GM11168 (cell line): ENCODE measurements at regions not wholly inside any gene's neighbourhood (a gene's known extent, or its start where the extent isn't known, plus 50 kb on each side); places are given as distances from the start of the nearest gene placed in this dataset.

Experiments
- in situ Hi-C: fragments of 300-500 bp; cut with MboI; formaldehyde crosslinking; loops from one replicate; pipeline ENCODE4 v1.12.0; 2022; ENCODE audit warnings: low sequenced_read_pairs; ENCODE audit not compliant: unreplicated experiment

DNA sequence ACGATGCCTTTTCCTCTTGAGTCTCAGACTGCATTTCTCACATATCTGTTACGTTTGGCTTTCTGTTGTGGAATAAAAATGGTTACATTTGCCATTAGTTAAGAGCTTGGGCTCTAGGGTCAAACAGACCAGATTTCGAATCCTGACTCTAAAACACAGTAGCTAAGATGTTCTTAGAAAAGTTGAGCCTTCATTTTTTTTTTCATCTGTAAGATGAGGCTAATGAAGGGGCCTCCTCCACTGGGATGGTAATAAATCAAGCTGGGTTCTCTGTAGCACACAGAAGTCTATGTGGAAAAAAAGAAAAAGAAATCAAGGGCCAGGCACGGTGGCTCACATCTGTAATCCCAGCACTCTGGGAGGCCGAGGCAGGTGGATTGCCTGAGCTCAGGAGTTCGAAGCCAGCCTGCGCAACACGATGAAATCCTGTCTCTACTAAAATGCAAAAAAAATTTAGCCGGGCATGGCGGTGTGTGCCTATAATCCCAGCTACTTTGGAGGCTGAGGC, 49.9 kb upstream of the CAPRIN1 start:
- in situ Hi-C loops = no loop called here

DNA sequence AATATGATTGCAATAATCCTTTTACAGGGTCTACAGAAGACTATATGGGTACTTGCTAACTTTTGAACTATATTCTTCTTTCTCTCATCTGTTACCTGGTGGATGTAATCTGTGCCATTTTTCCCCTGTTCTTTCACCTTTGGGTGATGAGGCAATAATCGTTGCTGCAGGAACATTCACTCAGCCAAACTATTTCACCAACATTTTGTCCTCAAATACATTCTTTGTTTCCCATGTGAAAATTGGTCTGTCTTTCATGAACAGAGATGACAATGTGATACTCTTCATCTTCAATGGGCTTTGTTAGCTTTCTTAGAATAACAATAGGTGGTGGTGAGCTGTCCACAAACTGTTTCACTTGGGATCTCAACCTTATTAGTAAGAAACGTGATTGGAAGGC, 52.1 kb upstream of the CAPRIN1 start:
- in situ Hi-C loops = loop anchor here (10.0 to 25.0 kb wide), 2 partner anchors 365 to 488 kb away; no protein-coding TSS in a partner anchor

DNA sequence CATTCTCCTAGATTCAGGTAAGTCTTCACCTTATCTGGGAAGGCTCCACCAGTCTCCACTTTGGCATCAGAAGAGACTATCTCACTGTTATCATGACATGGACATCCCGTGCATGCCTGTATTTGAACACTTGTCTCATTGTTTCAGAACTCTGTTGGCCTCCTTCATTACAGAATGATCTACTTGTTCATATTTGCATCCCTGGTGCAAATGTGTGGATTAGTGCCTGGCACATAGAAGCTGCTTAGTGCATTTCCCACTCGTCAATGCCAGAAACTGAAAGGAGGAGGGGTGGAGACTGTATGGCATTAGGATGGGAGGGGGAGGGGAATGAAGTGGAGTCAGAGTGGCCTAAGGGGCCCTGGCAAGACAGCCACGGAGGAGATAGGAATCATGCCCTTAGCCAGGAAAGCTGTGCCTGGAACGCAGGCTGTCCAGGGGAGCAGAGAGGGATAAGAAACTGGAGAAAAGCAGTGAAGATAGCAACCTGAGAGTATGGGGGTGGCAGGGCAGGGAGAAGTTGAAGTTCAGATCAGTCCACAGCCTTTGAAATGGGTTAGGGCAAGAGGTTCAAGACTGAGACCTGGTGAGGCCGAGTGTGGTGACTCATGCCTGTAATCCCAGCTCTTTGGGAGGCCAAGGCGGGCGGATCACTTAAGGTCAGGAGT, 53.8 kb upstream of the CAPRIN1 start:
- in situ Hi-C loops = loop anchor here (10.0 to 25.0 kb wide), 2 partner anchors 367 to 490 kb away; no protein-coding TSS in a partner anchor

DNA sequence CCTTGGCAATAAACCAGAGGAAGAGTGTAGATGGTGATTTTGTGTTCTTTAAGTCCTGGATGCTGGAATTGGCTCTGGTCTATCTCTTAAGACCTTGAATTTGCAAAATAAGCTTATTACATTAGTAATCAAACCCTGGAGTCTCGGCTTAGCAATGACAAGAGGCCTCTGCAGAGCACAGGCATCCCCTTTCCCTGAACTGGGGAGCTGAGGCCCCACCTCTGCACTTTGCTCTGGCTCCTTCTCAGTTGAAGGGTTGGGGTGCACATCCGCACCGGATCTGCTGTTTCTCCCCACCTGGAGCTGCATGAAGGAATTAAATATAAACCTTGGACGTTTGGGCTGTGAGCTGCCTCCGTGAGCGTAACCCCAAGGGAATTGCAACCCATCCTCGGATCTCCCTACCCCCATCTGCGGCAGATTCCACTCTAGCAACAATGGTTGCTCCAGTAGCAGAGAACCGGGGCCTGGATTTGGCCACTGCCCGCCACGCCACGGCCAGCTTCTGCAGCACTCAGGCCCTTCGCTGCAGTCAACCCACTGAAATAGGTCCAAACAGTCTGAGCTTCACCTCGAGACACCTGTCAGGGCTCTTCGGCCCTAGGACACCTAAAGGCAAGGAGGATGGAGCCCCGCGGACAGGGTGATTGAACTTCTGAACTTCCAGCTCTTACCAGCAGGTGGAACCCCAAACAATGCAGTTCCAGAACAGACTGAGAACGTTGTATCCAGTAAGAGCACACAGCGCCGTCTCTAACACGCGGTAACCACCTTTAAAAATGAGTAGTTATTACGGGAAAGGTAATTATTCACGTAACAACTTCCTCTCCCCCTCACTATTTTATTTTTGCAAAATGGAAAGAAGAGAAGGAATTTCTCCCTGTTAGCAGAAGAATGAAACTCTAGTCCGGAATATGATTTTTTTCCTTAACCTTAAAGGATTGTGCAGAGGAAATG, 54.8 kb upstream of the CAPRIN1 start:
- in situ Hi-C loops = loop anchor here (10.0 to 25.0 kb wide), 2 partner anchors 368 to 491 kb away; no protein-coding TSS in a partner anchor

DNA sequence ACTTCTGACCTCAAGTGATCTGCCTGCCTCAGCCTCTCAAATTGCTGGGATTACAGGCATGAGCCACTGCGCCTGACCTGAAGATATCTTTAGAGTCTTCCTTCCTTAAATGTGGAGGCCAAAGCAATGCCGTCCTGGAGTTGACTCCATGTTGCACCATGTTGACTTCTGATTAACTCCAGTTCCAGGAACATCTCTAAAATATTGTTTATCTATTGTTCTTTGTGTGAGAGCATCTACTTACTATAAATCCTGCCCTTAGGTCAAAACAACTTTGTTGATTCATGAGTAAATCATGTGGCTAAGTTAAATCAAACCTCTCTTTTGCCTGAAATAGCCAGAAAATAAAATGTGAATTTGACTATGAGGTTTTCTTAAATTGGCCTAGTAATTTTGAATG, 56.6 kb upstream of the CAPRIN1 start:
- in situ Hi-C loops = loop anchor here (10.0 to 25.0 kb wide), 2 partner anchors 370 to 492 kb away; no protein-coding TSS in a partner anchor

DNA sequence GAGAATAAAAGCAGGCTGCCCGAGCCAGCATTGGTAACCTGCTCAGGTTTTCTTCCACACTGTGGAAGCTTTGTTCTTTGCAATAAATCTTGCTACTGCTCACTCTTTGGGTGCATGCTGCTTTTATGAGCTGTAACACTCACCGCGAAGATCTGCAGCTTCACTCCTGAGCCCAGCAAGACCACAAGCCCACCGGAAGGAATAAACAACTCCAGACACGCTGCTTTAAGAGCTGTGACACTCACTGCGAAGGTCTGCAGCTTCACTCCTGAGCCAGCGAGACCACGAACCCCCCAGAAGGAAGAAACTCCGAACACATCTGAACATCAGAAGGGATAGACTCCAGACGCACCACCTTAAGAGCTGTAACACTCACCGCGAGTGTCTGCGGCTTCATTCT, 60.4 kb upstream of the CAPRIN1 start:
- in situ Hi-C loops = loop anchor here (10.0 to 25.0 kb wide), 2 partner anchors 374 to 496 kb away; no protein-coding TSS in a partner anchor

DNA sequence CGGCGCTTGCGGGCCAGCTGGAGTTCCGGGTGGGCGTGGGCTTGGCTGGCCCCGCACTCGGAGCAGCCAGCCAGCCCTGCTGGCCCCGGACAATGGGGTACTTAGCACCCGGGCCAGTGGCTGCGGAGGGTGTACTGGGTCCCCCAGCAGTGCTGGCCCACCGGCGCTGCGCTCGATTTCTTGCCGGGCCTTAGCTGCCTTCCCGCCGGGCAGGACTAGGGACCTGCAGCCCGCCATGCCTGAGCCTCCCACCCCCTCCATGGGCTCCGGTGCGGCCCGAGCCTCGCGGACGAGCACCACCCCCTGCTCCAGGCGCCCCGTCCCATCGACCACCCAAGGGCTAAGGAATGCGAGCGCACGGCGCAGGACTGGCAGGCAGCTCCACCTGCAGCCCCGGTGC, 61.4 kb upstream of the CAPRIN1 start:
- in situ Hi-C loops = loop anchor here (10.0 to 25.0 kb wide), 2 partner anchors 375 to 497 kb away; no protein-coding TSS in a partner anchor

DNA sequence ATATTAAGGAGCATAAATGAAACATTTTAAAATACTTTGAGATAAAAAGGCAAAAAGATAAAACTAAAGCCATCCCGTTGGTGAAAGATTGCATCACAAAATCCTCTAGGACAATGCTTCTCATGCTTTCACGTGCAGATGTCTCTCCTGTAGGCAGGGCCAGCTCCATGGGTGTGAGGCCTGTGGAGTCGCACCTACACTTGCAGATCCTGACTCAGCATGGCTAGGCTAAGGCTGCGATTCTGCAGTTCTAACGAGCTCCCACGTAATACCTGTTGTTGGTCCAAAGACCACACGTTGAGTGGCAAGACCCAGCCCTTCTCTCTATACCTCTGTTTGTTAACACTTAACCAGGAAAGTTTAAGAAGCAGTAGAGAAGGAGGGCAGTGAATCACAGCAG, 62.1 kb upstream of the CAPRIN1 start:
- in situ Hi-C loops = loop anchor here (25.0 kb wide), 1 partner anchor 498 kb away; no protein-coding TSS in a partner anchor

DNA sequence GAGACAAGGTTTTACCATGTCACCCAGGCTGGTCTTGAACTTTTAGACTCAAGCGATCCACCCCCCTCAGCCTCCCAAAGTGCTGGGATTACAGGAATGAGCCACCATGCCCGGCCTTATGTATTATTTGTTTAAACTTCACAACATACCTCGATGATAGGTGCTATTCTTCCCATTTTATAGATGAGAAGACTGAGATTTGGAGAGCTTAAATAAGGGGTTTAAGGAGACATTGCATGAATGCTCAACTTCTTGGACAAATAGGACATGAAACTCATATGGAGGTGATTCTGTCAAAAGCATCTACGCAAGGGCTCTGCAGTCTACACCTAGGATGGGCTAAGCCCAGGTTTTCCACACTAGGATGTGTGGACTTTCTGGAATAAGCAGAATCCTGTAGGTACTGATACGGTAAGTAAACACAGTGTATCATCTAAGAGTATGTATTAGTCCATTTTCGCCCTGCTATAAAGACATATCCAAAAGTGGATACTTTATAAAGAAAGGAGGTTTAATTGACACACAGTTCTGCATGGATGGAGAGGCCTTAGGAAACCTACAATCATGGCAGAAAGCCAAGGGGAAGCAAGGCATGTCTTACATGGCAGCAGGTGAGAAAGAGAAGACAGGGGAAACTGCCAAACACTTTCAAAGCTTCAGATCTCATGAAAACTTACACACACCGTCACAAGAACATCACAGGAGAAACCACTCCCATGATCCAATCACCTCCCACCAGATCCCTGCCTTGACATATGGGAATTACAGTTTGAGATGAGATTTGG, 62.8 kb upstream of the CAPRIN1 start:
- in situ Hi-C loops = loop anchor here (25.0 kb wide), 1 partner anchor 499 kb away; no protein-coding TSS in a partner anchor

DNA sequence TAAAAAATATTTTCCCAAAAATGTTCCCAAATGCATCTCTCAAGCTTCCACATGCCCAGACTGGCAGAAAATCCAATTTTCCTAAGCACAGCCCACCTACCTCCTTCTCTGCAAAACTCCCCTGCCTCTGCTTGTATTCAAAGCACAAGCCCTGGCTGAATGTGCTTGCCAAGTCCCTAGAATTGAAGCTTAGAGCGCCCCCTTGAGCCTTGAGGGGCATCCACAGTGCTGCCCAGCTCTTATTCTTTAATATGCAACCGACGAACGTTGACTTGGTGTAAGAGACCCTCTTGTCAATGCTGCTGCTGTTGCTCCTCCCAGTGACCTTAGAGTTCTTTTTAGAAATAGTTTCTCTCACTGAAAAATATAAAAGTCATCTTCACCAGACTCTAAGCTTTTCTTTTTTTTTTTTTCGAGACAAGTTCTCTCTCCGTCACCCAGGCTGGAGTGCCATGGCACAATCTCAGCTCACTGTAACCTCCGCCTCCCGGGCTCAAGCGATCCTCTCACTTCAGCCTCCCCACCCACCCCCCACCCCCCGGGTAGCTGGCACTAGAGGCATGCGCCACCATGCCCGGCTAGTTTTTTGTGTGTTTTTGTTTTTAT, 63.5 kb upstream of the CAPRIN1 start:
- in situ Hi-C loops = loop anchor here (25.0 kb wide), 1 partner anchor 499 kb away; no protein-coding TSS in a partner anchor

DNA sequence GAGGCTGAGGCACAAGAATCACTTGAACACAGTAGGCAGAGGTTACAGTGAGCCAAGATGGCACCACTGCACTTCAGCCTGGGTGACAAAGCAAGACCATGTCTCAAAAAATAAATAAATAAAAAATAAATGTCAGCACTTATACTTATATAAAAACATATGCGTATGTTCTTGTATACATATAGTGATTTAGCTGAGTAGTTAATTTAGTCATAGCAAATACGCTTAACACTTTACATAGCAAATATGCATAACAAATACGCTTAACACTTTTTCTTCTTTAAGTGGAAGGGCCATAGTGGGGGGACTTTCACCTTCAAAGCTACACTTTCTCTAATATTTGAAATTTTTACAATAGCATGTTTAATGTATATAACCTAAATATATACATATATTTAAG, 64.0 kb upstream of the CAPRIN1 start:
- in situ Hi-C loops = loop anchor here (25.0 kb wide), 1 partner anchor 500 kb away; no protein-coding TSS in a partner anchor

DNA sequence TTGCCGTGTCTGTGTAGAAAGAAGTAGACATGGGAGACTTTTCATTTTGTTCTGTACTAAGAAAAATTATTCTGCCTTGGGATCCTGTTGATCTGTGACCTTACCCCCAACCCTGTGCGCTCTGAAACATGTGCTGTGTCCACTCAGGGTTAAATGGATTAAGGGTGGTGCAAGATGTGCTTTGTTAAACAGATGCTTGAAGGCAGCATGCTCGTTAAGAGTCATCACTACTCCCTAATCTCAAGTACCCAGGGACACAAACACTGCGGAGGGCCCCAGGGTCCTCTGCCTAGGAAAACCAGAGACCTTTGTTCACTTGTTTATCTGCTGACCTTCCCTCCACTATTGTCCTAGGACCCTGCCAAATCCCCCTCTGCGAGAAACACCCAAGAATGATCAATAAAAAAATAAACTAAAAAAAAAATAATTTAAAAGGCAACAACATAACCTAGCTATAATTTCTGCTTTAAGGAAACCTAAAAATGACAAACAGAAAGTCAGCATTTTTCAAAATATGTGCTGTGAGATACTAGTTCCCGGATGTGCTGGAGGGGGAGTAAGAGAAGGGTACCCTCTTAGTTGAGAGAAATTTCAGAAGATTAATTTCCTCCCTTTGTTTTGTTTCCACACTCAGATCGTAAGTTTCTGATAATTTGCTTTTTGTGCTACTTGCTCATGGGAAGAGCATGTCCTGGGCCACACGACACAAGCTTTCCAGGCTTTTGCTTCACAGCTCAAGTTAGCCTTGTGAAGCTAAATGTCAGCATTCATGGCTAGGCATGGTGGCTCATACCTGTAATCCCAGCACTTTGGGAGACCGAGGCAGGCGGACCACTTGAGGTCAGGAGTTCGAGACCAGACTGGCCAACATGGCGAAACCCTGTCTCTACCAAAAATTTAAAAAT, 64.7 kb upstream of the CAPRIN1 start:
- in situ Hi-C loops = loop anchor here (25.0 kb wide), 1 partner anchor 500 kb away; no protein-coding TSS in a partner anchor

DNA sequence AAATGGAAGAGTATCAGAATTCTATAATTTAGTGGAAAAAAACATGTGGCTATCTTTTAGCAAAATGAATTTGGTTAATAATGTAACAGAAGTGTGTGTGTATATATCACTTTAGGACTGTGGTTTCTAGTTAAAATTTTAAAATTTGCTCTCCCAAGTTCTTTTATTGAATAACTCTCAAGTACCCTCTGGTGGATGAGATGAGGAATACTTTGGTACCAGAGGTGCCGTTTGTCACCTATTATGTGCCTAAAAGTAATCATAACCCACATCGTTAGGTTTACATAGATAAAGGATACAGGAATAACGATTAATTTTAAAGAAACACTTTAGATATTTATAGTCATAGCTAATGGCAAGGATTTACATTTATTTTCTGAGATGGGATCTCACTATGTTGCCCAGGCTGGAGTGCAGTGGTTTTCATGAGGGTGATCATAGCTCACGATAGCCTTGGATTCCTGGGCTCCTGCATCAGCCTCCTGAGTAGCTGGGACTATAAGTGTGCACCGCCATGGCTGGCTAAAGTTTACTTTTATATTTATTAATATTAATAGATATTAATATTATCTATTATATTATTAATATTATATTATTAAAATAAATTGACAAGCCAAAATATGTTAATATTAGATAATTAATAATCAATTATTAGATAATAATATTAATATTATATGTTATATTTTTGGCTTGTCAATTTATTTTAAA, 66.7 kb upstream of the CAPRIN1 start:
- in situ Hi-C loops = loop anchor here (25.0 kb wide), 1 partner anchor 502 kb away; no protein-coding TSS in a partner anchor

DNA sequence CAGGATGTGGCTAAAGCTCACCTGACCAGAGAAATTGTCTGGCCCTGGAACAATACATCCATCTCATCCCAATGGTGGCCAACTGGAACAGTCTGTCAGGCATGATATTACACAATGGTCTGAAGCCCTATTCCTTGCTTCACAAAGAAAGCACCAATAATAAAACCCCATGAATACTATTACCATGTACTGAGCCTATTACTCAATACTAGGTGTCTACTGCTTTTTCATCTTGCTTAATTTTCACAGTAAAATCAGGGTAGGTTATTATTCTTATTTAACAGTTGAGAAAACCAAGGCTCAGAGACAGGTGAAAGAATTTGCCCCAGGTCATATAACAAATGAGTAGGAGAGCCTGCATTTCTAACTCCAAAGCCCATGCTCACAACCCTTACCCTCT, 68.9 kb upstream of the CAPRIN1 start:
- in situ Hi-C loops = loop anchor here (25.0 kb wide), 1 partner anchor 505 kb away; no protein-coding TSS in a partner anchor

DNA sequence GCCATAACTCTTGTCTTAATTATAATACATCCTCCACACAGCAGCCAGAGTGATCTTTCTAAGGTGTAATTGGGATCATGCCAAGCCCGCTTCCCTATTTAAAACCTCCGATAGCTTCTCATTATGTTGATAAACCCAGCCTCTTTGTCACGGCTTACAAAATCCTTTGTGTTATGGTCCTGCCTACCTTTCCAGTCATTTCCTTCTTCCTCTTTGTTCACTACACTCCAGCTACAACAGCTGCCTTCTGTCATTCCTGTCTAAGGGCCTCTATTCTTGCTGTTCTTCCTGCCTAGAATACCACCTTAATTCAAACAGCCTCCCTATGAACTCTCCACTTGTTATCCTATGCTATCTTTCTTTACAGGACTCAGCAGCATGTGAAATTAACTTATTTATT, 70.6 kb upstream of the CAPRIN1 start:
- in situ Hi-C loops = loop anchor here (25.0 kb wide), 1 partner anchor 506 kb away; no protein-coding TSS in a partner anchor

DNA sequence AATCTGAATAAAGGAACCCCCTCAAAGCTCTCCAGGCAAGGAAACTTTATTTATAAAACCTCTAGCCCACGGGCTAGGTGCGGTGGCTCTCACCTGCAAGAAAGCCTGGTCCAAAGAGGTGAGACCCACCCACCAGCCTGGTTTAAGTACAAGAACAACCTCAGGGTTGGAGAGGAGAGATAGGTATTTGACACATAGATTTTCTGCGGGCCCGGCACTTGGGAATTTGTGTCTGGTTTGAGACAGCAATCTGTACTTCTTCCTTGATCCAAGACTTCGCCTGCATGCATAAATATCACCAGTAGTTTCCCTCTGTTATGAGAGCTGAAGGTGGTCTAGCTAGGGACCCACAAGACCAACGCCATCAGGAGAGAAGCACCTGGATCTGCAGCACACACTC, 73.2 kb upstream of the CAPRIN1 start:
- in situ Hi-C loops = loop anchor here (25.0 kb wide), 1 partner anchor 509 kb away; no protein-coding TSS in a partner anchor

DNA sequence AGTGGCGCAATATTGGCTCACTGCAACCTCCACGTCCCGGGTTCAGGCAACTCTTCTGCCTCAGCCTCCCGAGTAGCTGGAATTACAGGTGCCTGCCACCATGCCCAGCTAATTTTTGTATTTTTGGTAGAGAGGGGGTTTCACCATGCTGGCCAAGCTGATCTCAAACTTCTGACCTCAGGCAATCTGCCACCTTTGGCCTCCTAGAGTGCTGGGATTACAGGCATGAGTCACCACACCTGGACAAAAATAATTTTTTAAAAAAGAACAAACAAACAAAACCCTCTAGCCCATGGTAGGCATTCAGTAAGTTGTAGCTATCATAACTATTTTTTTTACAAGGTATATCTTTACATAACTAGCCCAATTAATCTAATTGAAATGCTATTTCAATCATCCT, 73.9 kb upstream of the CAPRIN1 start:
- in situ Hi-C loops = loop anchor here (25.0 kb wide), 1 partner anchor 510 kb away; no protein-coding TSS in a partner anchor
